ENCODE measurements at regions not wholly inside any gene's neighbourhood (a gene's known extent, or its start where the extent isn't known, plus 50 kb on each side); places are given as distances from the start of the nearest gene placed in this dataset.
"Not testable (repeated sequence)": the region's sequence is repeated elsewhere in the genome, so short reads cannot be mapped to it uniquely, and the experiment has no call there.

- DNase-seq (ENCODE audit: low read depth in 2 of 2) = no peak
These were observed 874.5 kb downstream of the FLRT2 start for GRCh38 chr14:86404425-86404824.

GRCh38 chr14:86402545-86402944 lies 872.6 kb downstream of the FLRT2 start:
- no peak for DNase-seq (ENCODE audit: low read depth in 2 of 2)

- no peak for DNase-seq (ENCODE audit: low read depth in 2 of 2)
These were observed 861.1 kb downstream of the FLRT2 start for GRCh38 chr14:86391085-86391484.

GRCh38 chr14:86388216-86388615 lies 858.3 kb downstream of the FLRT2 start:
- DNase-seq (ENCODE audit: low read depth in 2 of 2) = no peak

GRCh38 chr14:86373886-86374285 lies 843.9 kb downstream of the FLRT2 start:
- no peak for DNase-seq (ENCODE audit: low read depth in 2 of 2)

GRCh38 chr14:86372402-86372801 lies 842.5 kb downstream of the FLRT2 start:
- no peak for DNase-seq (ENCODE audit: low read depth in 2 of 2)

- DNase-seq (ENCODE audit: low read depth in 2 of 2) = no peak
These were observed 834.7 kb downstream of the FLRT2 start for GRCh38 chr14:86364634-86365033.

GRCh38 chr14:86363576-86363975 lies 833.6 kb downstream of the FLRT2 start:
- no peak for DNase-seq (ENCODE audit: low read depth in 2 of 2)

- DNase-seq (ENCODE audit: low read depth in 2 of 2) = no peak
These were observed 833.1 kb downstream of the FLRT2 start for GRCh38 chr14:86363047-86363446.

GRCh38 chr14:86357876-86358275 lies 827.9 kb downstream of the FLRT2 start:
- DNase-seq (ENCODE audit: low read depth in 2 of 2) = no peak

GRCh38 chr14:86357119-86357518 lies 827.2 kb downstream of the FLRT2 start:
- no peak for DNase-seq (ENCODE audit: low read depth in 2 of 2)

- no peak for DNase-seq (ENCODE audit: low read depth in 2 of 2)
These were observed 817.0 kb downstream of the FLRT2 start for GRCh38 chr14:86346818-86347384.

GRCh38 chr14:86334355-86334754 lies 804.4 kb downstream of the FLRT2 start:
- DNase-seq (ENCODE audit: low read depth in 2 of 2) = no peak

- DNase-seq (ENCODE audit: low read depth in 2 of 2) = no peak
These were observed 803.5 kb downstream of the FLRT2 start for GRCh38 chr14:86333493-86333892.

- DNase-seq (ENCODE audit: low read depth in 2 of 2) = no peak
These were observed 801.4 kb downstream of the FLRT2 start for GRCh38 chr14:86331341-86331740.

- DNase-seq (ENCODE audit: low read depth in 2 of 2) = no peak
These were observed 791.2 kb downstream of the FLRT2 start for GRCh38 chr14:86321151-86321550.

GRCh38 chr14:86312154-86312665 lies 782.3 kb downstream of the FLRT2 start:
- not testable (repeated sequence) for DNase-seq (ENCODE audit: low read depth in 2 of 2)

GRCh38 chr14:86311151-86311550 lies 781.2 kb downstream of the FLRT2 start:
- DNase-seq (ENCODE audit: low read depth in 2 of 2) = no peak

GRCh38 chr14:86310611-86311010 lies 780.7 kb downstream of the FLRT2 start:
- no peak for DNase-seq (ENCODE audit: low read depth in 2 of 2)

- no peak for DNase-seq (ENCODE audit: low read depth in 2 of 2)
These were observed 780.2 kb downstream of the FLRT2 start for GRCh38 chr14:86310148-86310547.

- DNase-seq (ENCODE audit: low read depth in 2 of 2) = no peak
These were observed 775.1 kb downstream of the FLRT2 start for GRCh38 chr14:86305058-86305457.

GRCh38 chr14:86299994-86300393 lies 770.0 kb downstream of the FLRT2 start:
- DNase-seq (ENCODE audit: low read depth in 2 of 2) = no peak

GRCh38 chr14:86296173-86296572 lies 766.2 kb downstream of the FLRT2 start:
- no peak for DNase-seq (ENCODE audit: low read depth in 2 of 2)

- DNase-seq (ENCODE audit: low read depth in 2 of 2) = no peak
These were observed 758.4 kb downstream of the FLRT2 start for GRCh38 chr14:86288336-86288735.
